ENCODE measurements at regions not wholly inside any gene's neighbourhood (a gene's known extent, or its start where the extent isn't known, plus 50 kb on each side); places are given as distances from the start of the nearest gene placed in this dataset.

DNA sequence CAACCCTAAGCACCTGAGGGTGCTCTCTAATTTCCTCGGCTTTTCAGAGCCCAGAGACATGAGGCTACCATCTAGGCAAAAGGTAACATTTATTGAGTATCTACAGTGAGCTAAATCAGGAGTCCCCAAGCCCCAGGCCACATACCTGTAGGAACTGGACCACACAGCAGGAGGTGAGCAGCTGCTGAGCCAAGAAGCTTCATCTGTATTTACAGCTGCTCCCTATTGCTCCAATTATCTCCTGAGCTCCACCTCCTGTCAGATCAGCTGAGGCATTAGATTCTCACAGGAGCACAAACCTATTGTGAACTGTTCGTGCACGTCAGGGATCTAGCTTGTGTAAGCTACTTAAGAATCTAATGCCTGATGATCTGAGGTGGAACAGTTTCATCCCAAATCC is 70.2 kb downstream of the RND3 start:
- no peak for DNase-seq (ENCODE audit: low spot score)

DNA sequence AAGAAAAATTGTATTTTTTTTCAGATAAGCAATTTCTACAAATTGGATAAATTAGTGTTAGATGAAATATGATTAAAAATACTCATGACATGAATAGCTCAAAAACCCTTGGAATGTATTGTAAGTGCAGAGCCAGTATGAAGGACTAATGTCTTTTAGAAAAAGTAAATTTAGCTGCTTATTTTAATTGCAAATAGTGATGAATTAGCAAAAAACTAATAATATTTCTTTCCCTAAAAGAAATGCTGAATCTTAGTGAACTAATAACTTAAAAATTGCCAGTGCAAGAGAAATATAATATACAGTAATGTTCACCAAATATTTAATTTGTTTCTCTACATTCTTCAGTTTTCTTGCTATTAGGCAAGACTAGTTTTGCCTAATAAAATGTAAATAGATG is 72.4 kb downstream of the RND3 start:
- no peak for DNase-seq (ENCODE audit: low spot score)

DNA sequence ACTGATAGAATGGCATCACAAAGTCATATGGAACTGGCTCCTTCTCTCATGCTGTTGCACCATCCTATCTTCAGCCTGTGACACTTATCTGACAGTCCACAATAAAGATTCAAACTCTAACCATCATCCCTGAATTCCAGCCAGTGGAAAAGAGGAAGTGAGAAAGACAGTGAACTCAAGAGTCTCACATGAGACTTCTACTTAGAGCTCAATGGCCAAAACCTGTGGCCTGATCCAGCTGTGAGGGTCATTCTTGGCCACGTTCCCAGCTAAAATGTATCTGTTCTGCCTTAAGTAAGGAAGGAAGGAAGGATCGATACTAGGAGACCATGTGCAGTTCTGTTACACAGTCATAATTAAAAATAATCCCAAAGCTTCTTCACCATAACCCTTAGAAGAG is 73.6 kb downstream of the RND3 start:
- DNase-seq (ENCODE audit: low spot score), result no peak

DNA sequence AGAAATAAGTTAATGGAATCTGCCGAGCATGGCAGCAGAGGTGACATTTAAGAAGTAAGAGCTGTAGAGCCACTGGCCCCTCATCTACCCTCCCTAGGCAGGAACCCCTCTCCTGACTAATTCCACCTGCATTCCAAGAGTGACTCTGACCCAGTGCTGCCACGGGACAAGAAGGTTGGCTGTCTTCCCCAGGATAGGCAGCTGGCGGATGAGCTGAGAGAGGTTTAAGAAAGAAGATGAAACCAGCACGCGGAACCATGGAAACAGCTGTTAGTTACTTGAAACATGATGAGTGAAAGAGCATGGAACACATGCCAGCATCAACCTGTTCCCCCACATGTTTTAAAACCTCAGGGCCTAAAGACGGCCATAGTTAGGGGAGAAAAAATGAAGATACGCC is 74.1 kb downstream of the RND3 start:
- DNase-seq (ENCODE audit: low spot score), result no peak

DNA sequence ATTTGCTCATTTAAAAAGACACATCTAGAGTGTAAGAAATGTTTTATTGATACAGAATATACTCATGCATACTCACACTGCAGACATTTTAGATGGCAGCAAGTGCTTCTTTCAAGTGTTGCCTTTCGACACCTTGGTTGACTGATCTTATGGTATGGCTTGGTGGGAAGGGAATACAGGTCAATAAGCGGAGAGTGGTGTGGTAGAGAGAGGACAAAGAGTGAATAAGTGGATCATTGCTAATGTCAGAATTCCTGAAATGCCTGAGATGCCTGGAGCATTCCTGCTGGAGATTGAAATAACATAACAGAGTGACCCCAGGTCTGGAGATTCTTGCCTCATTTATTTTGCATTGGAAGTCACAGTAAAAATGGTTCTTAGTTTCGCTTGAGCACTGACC is 76.7 kb downstream of the RND3 start:
- no peak for DNase-seq (ENCODE audit: low spot score)

DNA sequence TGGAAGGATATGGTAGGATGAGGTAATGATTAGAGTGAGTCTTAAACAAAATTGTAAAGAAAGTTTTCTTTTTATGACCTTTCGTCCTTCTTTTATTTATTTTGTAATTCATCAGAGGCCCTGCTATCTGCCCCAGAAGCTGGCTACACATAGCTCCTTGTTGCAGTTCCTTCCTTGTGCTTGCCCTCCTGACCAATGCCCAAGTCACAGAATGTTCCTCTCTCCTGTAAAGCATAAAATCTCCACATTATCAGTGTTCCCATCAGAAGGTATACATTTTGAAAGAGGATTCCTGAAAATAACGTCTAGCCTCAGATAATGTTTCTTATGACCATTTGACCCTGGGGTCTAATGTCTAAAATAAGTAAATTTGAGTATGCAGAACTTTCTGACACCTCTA is 78.3 kb downstream of the RND3 start:
- no peak for DNase-seq (ENCODE audit: low spot score)

DNA sequence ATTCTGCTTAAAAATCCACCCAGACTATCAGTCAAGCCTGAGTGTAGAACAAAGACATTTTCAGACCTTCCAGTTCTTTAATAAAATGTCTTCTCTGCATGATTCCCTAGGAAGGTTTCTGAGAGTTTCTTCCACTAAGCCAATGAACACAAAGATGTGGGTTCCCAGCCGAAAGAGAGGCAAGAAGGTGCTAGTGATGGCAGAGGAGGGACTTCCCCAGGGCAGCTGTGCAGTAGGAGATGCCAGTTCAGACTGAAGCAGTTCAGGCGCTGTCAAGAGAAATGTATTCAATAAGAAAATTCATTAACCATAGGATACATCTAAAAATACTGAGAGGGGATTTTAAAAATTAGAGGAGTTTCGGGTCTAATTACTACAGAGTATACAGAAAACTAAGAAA is 83.3 kb downstream of the RND3 start:
- no peak for DNase-seq (ENCODE audit: low spot score)

DNA sequence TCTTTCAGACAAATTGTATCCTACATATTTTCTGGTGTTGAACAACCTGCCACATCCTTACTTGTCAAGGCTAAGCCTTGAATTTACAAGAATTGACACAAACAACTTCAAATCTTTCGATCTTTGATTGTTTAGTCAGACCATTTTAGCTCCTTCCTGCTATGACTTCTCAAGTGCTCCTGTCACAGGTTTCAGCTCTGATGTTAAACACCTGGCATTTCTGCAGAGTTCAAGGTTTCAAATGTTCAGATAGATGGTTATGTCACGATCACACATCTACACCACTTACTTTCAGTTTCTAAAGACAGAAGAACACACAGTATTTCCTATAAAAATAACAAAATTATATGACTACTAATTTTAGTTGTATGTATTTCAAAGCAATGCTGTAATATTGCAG is 84.0 kb downstream of the RND3 start:
- DNase-seq (ENCODE audit: low spot score), result no peak

DNA sequence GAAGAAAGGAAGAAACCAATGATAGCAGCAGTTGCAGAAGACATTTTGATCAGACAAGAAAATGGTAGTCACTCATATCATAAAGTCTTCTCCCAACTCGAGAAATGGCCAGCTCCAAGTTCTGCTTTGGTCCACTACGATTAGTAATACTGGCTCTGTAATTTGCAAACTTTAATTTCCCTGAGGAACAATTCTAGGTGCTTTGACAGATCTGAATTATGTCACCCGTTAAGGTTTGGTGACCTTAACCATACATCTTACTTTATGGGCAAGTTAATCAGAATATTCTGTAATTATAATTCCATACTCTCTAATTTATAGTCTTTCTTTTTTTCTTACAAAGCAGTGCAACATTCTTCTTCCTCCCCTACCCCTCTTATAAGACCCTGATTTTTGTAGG is 84.5 kb downstream of the RND3 start:
- DNase-seq (ENCODE audit: low spot score), result no peak

DNA sequence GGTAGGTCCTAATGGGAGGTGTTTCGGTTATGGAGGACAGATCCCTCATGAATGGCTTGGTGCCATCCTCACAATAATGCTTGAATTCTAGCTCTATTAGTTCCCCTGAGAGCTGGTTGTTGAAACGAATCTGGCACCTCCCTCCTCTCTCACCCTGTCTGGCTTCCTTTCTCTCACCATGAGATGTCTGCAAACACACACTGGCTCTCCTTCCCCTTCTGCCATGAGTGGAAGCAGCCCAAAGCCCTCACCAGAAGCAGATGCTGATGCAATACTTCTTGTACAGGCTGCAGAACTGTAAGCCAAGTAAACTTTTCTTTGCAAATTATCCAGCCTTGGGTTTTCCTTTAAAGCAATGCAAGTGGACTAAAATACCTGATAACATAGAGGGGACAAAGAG is 86.6 kb downstream of the RND3 start:
- DNase-seq (ENCODE audit: low spot score), result no peak

DNA sequence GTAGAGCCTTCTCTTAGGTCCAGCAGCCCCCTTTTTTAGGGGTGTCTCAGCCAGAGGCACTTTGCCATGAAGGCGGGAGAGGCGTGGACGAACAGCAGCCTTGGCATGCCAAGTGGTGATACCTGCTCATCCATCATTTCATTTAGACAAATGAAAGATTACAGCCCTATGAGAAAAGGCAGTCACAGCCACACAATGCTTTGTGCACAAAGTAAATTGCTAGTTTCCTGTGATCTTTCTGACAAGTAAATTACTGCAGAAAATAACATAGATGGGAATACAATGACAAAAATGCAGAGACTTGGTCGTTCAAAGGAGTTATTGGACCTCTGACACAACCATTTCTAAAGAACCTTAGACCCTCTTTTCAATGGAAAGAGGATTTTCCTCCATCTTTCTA is 94.9 kb downstream of the RND3 start:
- DNase-seq (ENCODE audit: low spot score), result no peak

DNA sequence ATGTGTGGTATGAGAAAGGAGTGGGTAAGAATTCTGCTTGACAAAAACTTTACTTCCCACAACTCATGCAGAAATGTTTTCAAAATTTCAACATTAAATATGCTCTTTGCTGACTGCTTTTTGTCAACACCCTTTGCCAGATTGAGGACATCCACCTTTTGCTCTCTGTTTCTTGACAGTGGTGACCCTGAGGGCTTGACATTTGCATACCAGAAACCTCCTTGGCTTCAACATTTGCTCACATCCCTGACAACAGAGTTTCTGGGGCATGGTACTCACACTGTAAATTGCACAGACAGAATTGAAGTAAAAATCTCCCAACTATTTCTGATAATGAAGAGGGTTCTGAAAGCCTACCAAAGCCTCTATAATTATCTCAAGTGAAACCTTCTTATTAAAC is 95.7 kb downstream of the RND3 start:
- no peak for DNase-seq (ENCODE audit: low spot score)

DNA sequence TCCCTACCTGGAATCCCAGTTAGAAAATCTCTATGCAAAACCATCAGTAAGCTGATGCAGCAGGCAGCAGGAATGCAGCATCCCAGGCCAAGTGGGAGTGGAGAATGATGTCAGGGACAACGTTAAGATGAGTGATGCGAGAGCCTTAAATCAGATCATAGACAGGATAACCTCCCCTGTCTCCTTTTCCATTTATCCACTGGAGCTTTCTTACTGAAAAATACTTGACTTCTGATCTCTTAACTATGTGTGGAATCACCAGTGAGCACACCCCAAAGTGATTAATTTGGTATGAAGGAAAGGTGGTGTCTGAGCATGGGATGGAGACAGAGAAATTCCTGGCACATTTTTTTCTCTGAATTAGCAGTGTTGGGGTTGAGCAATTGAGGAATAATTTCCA is 98.0 kb downstream of the RND3 start:
- DNase-seq (ENCODE audit: low spot score), result no peak

DNA sequence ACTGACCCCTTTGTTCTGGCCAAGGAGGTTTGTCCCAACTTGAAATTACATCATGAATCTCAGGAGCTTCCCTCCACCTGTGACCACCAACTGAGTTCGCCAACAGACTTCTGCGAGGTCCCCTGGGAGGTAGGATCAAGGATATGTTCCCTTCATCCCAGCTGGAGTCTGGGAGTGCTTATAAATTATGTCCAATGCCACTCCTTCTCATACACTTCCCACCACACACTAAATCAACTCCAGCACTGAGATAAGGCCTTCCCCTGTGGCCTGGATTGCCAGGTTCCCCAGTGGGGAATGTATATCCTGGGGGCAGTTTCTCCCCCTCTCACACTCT is 99.2 kb downstream of the RND3 start:
- DNase-seq (ENCODE audit: low spot score), result no peak

DNA sequence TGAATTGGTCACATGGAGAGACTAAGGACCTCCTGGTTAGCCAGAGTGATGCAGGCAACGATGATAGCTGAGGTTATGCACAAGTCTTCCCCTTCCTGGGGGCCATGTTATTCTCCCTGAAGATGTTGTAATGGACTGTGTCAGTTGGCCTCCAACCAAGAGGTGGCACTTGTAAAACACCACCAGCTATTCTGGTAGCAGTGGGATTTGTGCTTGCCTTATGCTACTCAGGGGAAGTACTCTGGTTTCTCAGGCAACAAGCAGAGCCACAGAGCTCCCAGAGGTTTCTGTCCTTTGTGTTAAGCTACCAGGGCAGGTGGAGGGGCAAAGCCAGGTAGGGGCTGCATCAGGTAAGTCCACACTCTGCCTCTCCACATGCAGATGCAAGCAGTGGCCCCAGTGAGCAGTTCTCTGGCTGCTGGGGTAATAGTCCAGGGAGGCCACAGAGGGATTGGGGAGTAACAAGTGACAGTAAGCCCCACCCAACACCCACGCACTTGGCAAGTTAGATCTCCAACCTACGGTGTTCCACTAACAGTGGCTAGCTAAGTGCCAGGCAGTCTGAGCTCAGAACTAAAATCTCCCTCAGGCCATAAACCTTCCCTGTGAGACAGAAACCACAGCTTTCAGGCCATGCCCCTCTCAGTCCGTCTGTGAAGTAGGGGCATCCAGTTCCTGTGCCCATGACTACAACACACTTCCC is 99.7 kb downstream of the RND3 start:
- no peak for DNase-seq (ENCODE audit: low spot score)

DNA sequence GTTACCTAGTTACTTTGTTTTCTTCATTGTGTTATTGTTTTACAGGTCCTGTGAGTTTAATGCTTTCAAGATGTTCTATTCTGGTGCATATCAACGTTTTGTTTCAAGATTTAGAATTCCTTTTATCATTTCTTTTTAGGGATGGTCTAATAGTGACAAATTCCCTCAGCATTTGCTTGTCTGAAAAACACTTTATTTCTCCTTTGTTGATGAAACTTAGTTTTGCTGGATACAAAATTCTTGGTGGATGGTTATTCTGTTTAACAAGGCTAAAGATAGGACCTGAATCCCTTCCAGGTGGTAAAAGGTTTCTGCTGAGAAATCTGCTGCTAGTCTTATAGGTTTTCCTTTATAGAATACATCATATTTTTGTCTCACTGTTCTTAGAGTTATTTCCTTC is 102.3 kb downstream of the RND3 start:
- DNase-seq (ENCODE audit: low spot score), result no peak

DNA sequence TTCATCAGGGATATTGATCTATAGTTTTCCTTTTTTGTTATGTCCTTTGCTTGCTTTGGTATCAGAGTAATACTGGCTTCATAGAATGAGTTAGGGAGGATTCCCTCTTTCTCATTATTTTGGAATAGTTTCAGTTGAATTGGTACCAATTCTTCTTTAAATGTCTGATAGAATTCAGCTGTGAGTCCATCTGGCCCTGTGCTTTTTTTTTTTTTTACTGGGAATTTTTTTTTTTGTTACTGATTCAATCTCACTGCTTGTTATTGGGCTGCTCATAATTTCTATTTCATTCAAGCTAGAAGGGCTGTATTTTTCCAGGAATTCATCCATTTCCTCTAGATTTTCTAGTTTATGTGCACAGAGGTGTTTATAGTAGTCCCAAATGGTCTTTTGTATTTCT is 103.9 kb downstream of the RND3 start:
- DNase-seq (ENCODE audit: low spot score), result no peak

DNA sequence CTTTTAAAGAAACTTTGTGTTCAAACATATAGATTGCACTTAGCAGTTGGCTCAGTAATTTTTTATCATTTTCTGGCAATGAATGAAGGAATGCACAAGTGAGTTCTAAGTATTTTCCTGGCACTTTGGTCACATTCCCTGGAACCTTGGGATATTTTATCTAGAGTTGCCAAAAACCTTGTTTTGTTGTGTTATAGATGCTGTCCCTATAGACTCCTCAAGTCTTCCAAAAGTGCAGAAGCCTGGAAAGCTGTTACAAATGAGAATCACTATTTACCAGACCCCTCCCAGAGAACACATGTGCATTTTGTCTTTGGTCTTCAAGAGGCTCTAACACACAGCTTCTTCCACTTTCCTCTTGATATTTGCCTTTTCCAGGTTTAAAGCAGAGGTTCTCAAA is 108.3 kb downstream of the RND3 start:
- DNase-seq (ENCODE audit: low spot score), result no peak

DNA sequence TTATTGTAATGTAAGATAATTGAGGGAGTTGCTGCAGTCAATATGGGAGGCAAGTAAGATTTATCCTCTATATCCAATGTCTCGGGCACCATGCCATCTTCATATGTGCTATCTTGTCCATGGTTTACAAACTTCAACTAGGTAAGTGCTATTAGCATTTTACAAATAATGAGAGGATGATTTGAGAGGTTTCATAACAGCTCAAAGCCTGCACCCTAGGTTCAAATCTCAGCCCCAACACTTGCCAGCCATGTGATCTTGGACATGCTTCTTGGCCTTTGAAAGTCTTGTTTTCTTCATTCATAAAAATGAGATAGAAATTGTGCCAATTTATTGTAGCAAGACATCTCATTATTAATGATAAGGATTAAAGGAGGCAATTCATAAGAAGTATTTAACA is 108.8 kb downstream of the RND3 start:
- no peak for DNase-seq (ENCODE audit: low spot score)

DNA sequence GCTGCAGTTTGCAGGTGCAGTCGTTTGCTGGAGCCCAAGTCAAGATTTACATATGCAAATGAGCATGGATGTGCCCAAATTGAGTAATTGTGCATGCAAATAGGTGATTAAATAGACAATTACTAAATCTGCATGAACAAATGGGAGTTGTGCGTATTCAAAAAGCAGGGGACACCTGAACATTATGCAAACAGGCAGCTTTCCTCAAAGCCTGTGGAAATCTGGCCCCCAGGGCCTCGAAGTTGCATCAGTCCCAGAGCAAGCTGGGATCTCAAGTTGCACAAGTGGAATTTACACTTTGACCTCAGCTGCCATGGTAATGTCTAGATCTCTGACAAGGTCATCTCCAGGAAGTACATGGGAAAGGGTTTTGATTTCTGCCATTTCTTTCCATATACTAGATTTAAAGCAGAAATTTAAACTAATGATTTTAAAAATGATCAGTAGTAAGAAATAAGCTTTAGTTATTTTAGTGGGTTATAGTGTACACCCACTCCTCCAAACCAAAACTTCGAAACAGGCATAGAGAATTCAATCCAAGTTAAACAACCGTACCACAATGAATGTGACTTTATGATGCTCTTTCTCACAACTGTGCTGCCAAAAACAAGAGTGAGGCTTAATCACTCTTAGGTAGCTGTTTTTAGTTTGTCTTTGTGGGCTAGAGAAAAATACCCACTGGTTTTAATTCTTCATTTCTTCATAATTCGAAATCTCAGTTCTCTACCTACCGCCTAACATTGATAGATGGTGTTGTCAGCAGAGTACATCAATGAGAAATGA is 110.7 kb downstream of the RND3 start:
- no peak for DNase-seq (ENCODE audit: low spot score)

DNA sequence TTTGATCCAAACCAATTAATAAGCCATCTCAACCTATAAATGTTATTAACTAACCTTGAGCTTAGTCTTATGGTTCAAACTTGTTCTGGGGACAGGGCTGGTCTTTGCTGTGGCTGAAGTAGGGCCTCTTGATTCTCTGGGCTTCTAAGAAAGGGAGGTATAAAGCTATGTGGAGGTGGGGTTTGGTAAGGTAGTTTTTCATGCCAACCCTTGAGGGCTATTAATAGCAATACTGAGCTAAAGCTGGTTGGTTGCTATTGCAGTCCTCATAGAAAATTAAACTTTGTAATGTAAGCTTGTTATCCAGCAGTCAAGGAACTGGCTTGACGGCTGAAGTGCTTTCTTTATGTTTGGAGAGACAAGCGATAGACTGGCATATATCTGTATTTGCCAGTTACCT is 112.1 kb downstream of the RND3 start:
- no peak for DNase-seq (ENCODE audit: low spot score)

DNA sequence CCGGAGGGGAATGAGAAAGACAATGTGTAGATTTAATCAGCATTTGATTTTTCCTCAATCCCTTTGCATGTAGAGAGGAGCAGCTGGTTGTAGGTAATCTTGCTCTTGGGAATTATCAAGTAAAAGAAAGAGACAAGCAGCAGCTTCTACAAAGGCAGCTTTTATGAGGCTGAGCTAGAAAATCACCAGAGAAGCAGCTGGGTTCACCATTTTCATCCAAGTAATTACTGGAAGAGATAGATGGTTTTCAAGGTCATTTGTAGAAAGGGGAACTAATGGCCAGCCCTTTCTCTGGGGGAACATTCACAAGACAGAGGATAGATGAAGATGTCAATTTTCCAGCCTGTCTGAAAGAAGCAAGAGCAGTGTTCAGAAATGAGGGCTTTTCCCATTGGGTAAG is 113.0 kb downstream of the RND3 start:
- no peak for DNase-seq (ENCODE audit: low spot score)

DNA sequence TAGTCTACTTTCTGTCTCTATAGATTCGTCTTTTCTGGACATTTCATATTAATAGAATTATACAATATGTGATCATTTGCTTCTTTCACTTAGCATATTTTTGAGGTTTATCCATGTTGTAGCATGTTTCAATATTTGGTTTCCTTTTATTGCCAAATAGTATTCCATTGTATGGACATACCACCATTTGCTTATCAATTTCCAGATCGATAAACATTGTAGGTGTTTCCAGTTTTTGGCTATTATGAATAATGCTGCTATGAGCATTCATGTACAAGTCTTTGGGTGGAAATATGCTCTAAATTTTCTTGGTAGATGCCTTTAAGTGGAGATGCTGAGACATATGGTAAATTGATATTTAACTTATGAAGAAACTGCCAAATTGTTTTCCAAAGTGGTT is 114.1 kb downstream of the RND3 start:
- no peak for DNase-seq (ENCODE audit: low spot score)
